ENCODE measurements at regions not wholly inside any gene's neighbourhood (a gene's known extent, or its start where the extent isn't known, plus 50 kb on each side); places are given as distances from the start of the nearest gene placed in this dataset.

- TF ChIP-seq EZH2phosphoT487 (IDR thresholded peaks at IDR 0.05; ENCODE audit: low read length) (no peak), CTCF (IDR thresholded peaks at IDR 0.05; ENCODE audit: low read length) (no peak), EZH2 (optimal IDR thresholded peaks at IDR 0.05; ENCODE audit: low read depth, low read length) (no peak)
Measured at GRCh38 chr6:168719901-168720300, 278.9 kb downstream of the SMOC2 start.

DNA sequence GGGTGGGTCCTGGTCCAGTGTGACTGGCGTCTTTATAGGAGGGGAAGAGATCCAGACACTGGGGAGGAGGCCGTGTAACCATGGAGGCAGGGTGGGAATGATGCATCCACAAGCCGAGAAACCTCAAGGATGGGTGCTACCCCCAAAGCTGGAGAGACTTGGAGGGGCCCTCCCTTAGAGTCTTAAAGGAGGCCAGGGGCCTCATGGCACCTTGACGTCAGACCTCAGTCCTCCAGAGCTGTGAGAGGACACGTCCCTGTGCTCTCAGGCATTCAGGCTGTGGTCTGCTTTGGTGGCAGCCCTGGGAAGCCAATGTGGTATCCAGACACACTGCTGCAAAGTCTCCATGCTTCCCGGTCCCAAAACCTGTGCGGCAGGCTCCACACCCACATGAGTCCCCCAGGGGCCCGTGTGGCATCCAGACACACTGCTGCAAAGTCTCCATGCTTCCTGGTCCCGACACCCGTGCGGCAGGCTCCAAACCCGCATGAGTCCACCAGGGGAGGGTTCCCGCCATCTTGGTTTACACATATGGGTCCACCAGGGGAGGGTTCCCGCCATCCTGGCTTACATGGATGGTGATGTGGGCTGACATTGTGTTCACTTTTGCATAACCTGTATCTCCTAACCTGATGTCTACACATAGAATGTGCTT, 278.0 kb downstream of the SMOC2 start:
- no peaks in the 10 kb centered on the region for H3K79me2 ChIP-seq (ENCODE audit: low read length)

More at GRCh38 chr6:168719901-168720300, 278.9 kb downstream of the SMOC2 start:
- H3F3A ChIP-seq (ENCODE audit: insufficient read depth, low read length), result no peaks in the 10 kb centered on the region
- no peaks in the 10 kb centered on the region for H3K9me2 ChIP-seq (replicated peaks; ENCODE audit: insufficient read depth, low read length)
- no peak for DNase-seq
- H3K4me2 ChIP-seq (ENCODE audit: low read depth, low read length), result no peak overlapping the region
- H3K9ac ChIP-seq (ENCODE audit: low read length), result no peak overlapping the region
- H3K4me1 ChIP-seq (ENCODE audit: low read length), result no peaks in the 10 kb centered on the region
- no peaks in the 10 kb centered on the region for H3K36me3 ChIP-seq (replicated peaks; ENCODE audit: insufficient read depth, low read length)
- H3K27ac ChIP-seq (ENCODE audit: low read length), result no peak overlapping the region
- H3K27me3 ChIP-seq (replicated peaks; ENCODE audit: insufficient read depth, low read length), result no peaks in the 10 kb centered on the region
- H3K79me2 ChIP-seq (ENCODE audit: low read length), result no peaks in the 10 kb centered on the region
- H4K20me1 ChIP-seq (ENCODE audit: insufficient read depth, low read length), result no peaks in the 10 kb centered on the region
- no peak overlapping the region for H2AFZ ChIP-seq (ENCODE audit: low read length)
- H3K9me3 ChIP-seq (replicated peaks; ENCODE audit: insufficient read depth, low read length), result no peaks in the 10 kb centered on the region
- H3K4me3 ChIP-seq (ENCODE audit: low read length), result no peak overlapping the region

More for the DNA sequence above, 278.0 kb downstream of the SMOC2 start:
- no peak for DNase-seq
- Histone ChIP-seq H3K27me3 (replicated peaks; ENCODE audit: insufficient read depth, low read length) (no peaks in the 10 kb centered on the region), H3K9me2 (replicated peaks; ENCODE audit: insufficient read depth, low read length) (no peaks in the 10 kb centered on the region), H3K36me3 (replicated peaks; ENCODE audit: insufficient read depth, low read length) (no peaks in the 10 kb centered on the region), H4K20me1 (ENCODE audit: insufficient read depth, low read length) (no peaks in the 10 kb centered on the region), H3K4me2 (ENCODE audit: low read depth, low read length) (no peak overlapping the region), H3K9ac (ENCODE audit: low read length) (no peak overlapping the region), H2AFZ (ENCODE audit: low read length) (no peak overlapping the region), H3K4me1 (ENCODE audit: low read length) (no peaks in the 10 kb centered on the region), H3K9me3 (replicated peaks; ENCODE audit: insufficient read depth, low read length) (no peaks in the 10 kb centered on the region), H3K4me3 (ENCODE audit: low read length) (no peak overlapping the region), H3F3A (ENCODE audit: insufficient read depth, low read length) (no peaks in the 10 kb centered on the region), H3K27ac (ENCODE audit: low read length) (no peak overlapping the region)
- TF ChIP-seq EZH2 (optimal IDR thresholded peaks at IDR 0.05; ENCODE audit: low read depth, low read length) (no peak), EZH2phosphoT487 (IDR thresholded peaks at IDR 0.05; ENCODE audit: low read length) (no peak), CTCF (IDR thresholded peaks at IDR 0.05; ENCODE audit: low read length) (no peak)
